Stimulated activated CD8-positive, alpha-beta memory T cell treated with anti-CD3 and anti-CD28 coated beads, Interleukin-4, amount 100 ng/mL, for 48 hours (primary cell): ENCODE measurements at regions not wholly inside any gene's neighbourhood (a gene's known extent, or its start where the extent isn't known, plus 50 kb on each side); places are given as distances from the start of the nearest gene placed in this dataset.

Source experiments
- DNase-seq: peaks from one replicate; pipeline ENCODE4 v3.0.0-alpha.2; 2020

GRCh38 chr7:106812027-106812643, 52.9 kb upstream of the PIK3CG start:
- no peak for DNase-seq

GRCh38 chr7:106813705-106814305, 51.3 kb upstream of the PIK3CG start:
- DNase-seq: no peak

- no peak for DNase-seq
Measured at GRCh38 chr7:106814887-106815286, 50.2 kb upstream of the PIK3CG start.
